HG02588 (cell line): ENCODE measurements at regions not wholly inside any gene's neighbourhood (a gene's known extent, or its start where the extent isn't known, plus 50 kb on each side); places are given as distances from the start of the nearest gene placed in this dataset.
"Not testable (repeated sequence)": the region's sequence is repeated elsewhere in the genome, so short reads cannot be mapped to it uniquely, and the experiment has no call there.

Experiments
- ATAC-seq: cut with Tn5 transposase; IDR thresholded peaks from one replicate; pipeline ENCODE4 v1.9.1; 2021; ENCODE audit warnings: mild to moderate bottlenecking, moderate library complexity; ENCODE audit not compliant: unreplicated experiment

GRCh38 chr1:60679524-60680375 lies 402.6 kb upstream of the NFIA start:
- no peak for ATAC-seq

- no peak for ATAC-seq
Measured at GRCh38 chr1:60678802-60679201, 403.6 kb upstream of the NFIA start.

GRCh38 chr1:60678391-60678790 lies 404.0 kb upstream of the NFIA start:
- ATAC-seq, result no peak

- no peak for ATAC-seq
Measured at GRCh38 chr1:60672449-60672848, 409.9 kb upstream of the NFIA start.

GRCh38 chr1:60670302-60670701 lies 412.1 kb upstream of the NFIA start:
- ATAC-seq, result no peak

- no peak for ATAC-seq
Measured at GRCh38 chr1:60668585-60668984, 413.8 kb upstream of the NFIA start.

GRCh38 chr1:60665311-60665710 lies 417.1 kb upstream of the NFIA start:
- ATAC-seq, result no peak

- ATAC-seq, result no peak
Measured at GRCh38 chr1:60664086-60664625, 418.2 kb upstream of the NFIA start.

GRCh38 chr1:60662486-60663044 lies 419.8 kb upstream of the NFIA start:
- no peak for ATAC-seq

- ATAC-seq, result no peak
Measured at GRCh38 chr1:60657926-60658325, 424.4 kb upstream of the NFIA start.

GRCh38 chr1:60655679-60656355 lies 426.5 kb upstream of the NFIA start:
- no peak for ATAC-seq

GRCh38 chr1:60640033-60640551 lies 442.3 kb upstream of the NFIA start:
- not testable (repeated sequence) for ATAC-seq

- no peak for ATAC-seq
Measured at GRCh38 chr1:60639287-60639686, 443.1 kb upstream of the NFIA start.

GRCh38 chr1:60637651-60638050 lies 444.7 kb upstream of the NFIA start:
- ATAC-seq, result no peak

- no peak for ATAC-seq
Measured at GRCh38 chr1:60636946-60637345, 445.4 kb upstream of the NFIA start.

- no peak for ATAC-seq
Measured at GRCh38 chr1:60634106-60634505, 448.3 kb upstream of the NFIA start.

- no peak for ATAC-seq
Measured at GRCh38 chr1:60622486-60622885, 459.9 kb upstream of the NFIA start.

GRCh38 chr1:60621368-60621851 lies 461.0 kb upstream of the NFIA start:
- ATAC-seq, result no peak

GRCh38 chr1:60620087-60620486 lies 462.3 kb upstream of the NFIA start:
- no peak for ATAC-seq

GRCh38 chr1:60619581-60619980 lies 462.8 kb upstream of the NFIA start:
- ATAC-seq, result no peak

- no peak for ATAC-seq
Measured at GRCh38 chr1:60615666-60616065, 466.7 kb upstream of the NFIA start.
